CD4-positive, alpha-beta T cell (primary cell): ENCODE measurements at regions not wholly inside any gene's neighbourhood (a gene's known extent, or its start where the extent isn't known, plus 50 kb on each side); places are given as distances from the start of the nearest gene placed in this dataset.

Experiments
- ATAC-seq: fragments of 200-7000 bp; cut with Tn5 transposase; one replicate; pipeline ENCODE4 v1.10.0; 2022; ENCODE audit warnings: mild to moderate bottlenecking; ENCODE audit not compliant: poor library complexity
- CTCF ChIA-PET: fragments of 350-600 bp; sonication (Branson Sonifier 250); formaldehyde crosslinking; loops from one replicate; lab custom pipeline; 2021; ENCODE audit warnings: antibody characterized with exemption, inconsistent platforms; lab: Charles Lee
- POLR2A ChIA-PET: fragments of 350-600 bp; sonication (Branson Sonifier 250); formaldehyde crosslinking; loops from one replicate; lab custom pipeline; 2021; ENCODE audit warnings: antibody characterized with exemption, inconsistent platforms; lab: Charles Lee
- DNase-seq, 14 experiments: peaks; one replicate each; pipeline ENCODE4 v3.0.0-alpha.2; 2013 to 2020; ENCODE audit warnings: mixed read lengths in 2 of 14
- H3K27ac ChIP-seq, 2 donors: one replicate each; pipeline versions ENCODE4 v1.5.1 to v1.7.0; 2013; ENCODE audit warnings: low read length in 2 of 2, low read depth in 1 of 2, mild to moderate bottlenecking in 1 of 2
- H3K27me3 ChIP-seq, 2 experiments: 1 replicate in 1 of 2; 2 replicates in 1 of 2; pipeline versions ENCODE4 v1.6.1 to v1.7.0; 2013; ENCODE audit warnings: low read length in 2 of 2, control low read depth in 1 of 2, mild to moderate bottlenecking in 1 of 2, moderate library complexity in 1 of 2; ENCODE audit not compliant: insufficient read depth in 2 of 2, control insufficient read depth in 1 of 2
- H3K36me3 ChIP-seq: one replicate; pipeline ENCODE4 v1.6.1; 2013; ENCODE audit warnings: low read length, control low read depth; ENCODE audit not compliant: insufficient read depth
- H3K4me1 ChIP-seq: one replicate; pipeline ENCODE4 v1.6.1; 2013; ENCODE audit warnings: low read length, control low read depth; ENCODE audit not compliant: insufficient read depth
- H3K4me3 ChIP-seq: one replicate; pipeline ENCODE4 v1.5.1; 2013; ENCODE audit warnings: mild to moderate bottlenecking, low read length, moderate library complexity
- H3K9me3 ChIP-seq, 2 experiments: 1 replicate in 1 of 2; 2 replicates in 1 of 2; pipeline versions ENCODE4 v1.6.1 to v1.7.0; 2013; ENCODE audit warnings: low read length in 2 of 2, mild to moderate bottlenecking in 2 of 2, control low read depth in 1 of 2, moderate library complexity in 1 of 2; ENCODE audit not compliant: control insufficient read depth in 1 of 2, insufficient read depth in 1 of 2
- H3K27ac Mint-ChIP-seq: one replicate; pipeline ENCODE4 v1.8.0; 2020; ENCODE audit warnings: mixed read lengths
- H3K27me3 Mint-ChIP-seq: one replicate; pipeline ENCODE4 v1.8.0; 2021; ENCODE audit warnings: mixed read lengths
- H3K36me3 Mint-ChIP-seq: one replicate; pipeline ENCODE4 v1.8.0; 2021; ENCODE audit warnings: low read depth, mixed read lengths
- H3K4me1 Mint-ChIP-seq: one replicate; pipeline ENCODE4 v1.8.0; 2021; ENCODE audit warnings: low read depth, mixed read lengths
- H3K4me3 Mint-ChIP-seq: one replicate; pipeline ENCODE4 v1.8.0; 2020; ENCODE audit warnings: mild to moderate bottlenecking, mixed read lengths
- H3K9me3 Mint-ChIP-seq: one replicate; pipeline ENCODE4 v1.8.0; 2020; ENCODE audit warnings: mixed read lengths
- CTCF ChIP-seq: fragments of 200-600 bp; IDR thresholded peaks from one replicate; pipeline ENCODE4 v1.8.0; 2022; ENCODE audit warnings: antibody characterized with exemption, mild to moderate bottlenecking
- intact Hi-C, 2 experiments: fragments of 100-400 bp; cut with DNase I in 1 of 2; cut with micrococcal nuclease in 1 of 2; formaldehyde crosslinking; loops; one replicate each; pipeline versions ENCODE4 v1.15.1 to v1.9.0; 2023 to 2025; cut with DNase I, micrococcal nuclease

GRCh38 chr17:33509331-33509730 lies 216.2 kb upstream of the ASIC2 start:
- Histone ChIP-seq H3K27me3 (no peaks in the 10 kb centered on the region), H3K36me3 (no peaks in the 10 kb centered on the region), H3K4me1 (peaks cover 6% of the 10 kb centered on the region), H3K4me3 (no peak overlapping the region), H3K9me3 (peaks cover 0 to 4% of the 10 kb centered on the region in 2 experiments), H3K27ac (no peak overlapping the region)
- POLR2A ChIA-PET, result no interaction called here
- no peak for ATAC-seq
- Mint-ChIP-seq H3K9me3 (no peaks in the 10 kb centered on the region), H3K4me1 (peaks cover 7% of the 10 kb centered on the region), H3K27ac (no peak overlapping the region), H3K4me3 (no peak overlapping the region), H3K36me3 (no peaks in the 10 kb centered on the region), H3K27me3 (peaks cover 49% of the 10 kb centered on the region)
- DNase-seq, result no peak
- CTCF ChIA-PET, result no interaction called here
- TF ChIP-seq CTCF, result no peak
- intact Hi-C loops, result no loop called here

GRCh38 chr17:33511670-33512069 lies 218.6 kb upstream of the ASIC2 start:
- H3K27me3 ChIP-seq, result no peaks in the 10 kb centered on the region
- DNase-seq (no peak), ATAC-seq (no peak)
- H3K9me3 ChIP-seq, result peaks cover 0 to 4% of the 10 kb centered on the region in 2 experiments
- H3K27me3 Mint-ChIP-seq, result peaks cover 32% of the 10 kb centered on the region
- no peak overlapping the region for H3K4me3 ChIP-seq
- H3K9me3 Mint-ChIP-seq, result no peaks in the 10 kb centered on the region
- ChIA-PET POLR2A (no interaction called here), CTCF (no interaction called here)
- no peak overlapping the region for H3K4me3 Mint-ChIP-seq
- H3K27ac Mint-ChIP-seq, result no peak overlapping the region
- H3K4me1 Mint-ChIP-seq, result peaks cover 7% of the 10 kb centered on the region
- TF ChIP-seq CTCF, result no peak
- H3K36me3 ChIP-seq, result no peaks in the 10 kb centered on the region
- H3K36me3 Mint-ChIP-seq, result no peaks in the 10 kb centered on the region
- peaks cover 6% of the 10 kb centered on the region for H3K4me1 ChIP-seq
- no peak overlapping the region for H3K27ac ChIP-seq
- intact Hi-C loops, result no loop called here

GRCh38 chr17:33512113-33512512 lies 219.0 kb upstream of the ASIC2 start:
- peaks cover 7% of the 10 kb centered on the region for H3K4me1 Mint-ChIP-seq
- ATAC-seq (no peak), DNase-seq (no peak)
- H3K9me3 Mint-ChIP-seq, result no peaks in the 10 kb centered on the region
- Histone ChIP-seq H3K27me3 (no peaks in the 10 kb centered on the region), H3K27ac (no peak overlapping the region), H3K9me3 (peaks cover 0 to 4% of the 10 kb centered on the region in 2 experiments), H3K4me1 (peaks cover 6% of the 10 kb centered on the region), H3K4me3 (no peak overlapping the region), H3K36me3 (no peaks in the 10 kb centered on the region)
- H3K27me3 Mint-ChIP-seq, result peaks cover 28% of the 10 kb centered on the region
- ChIA-PET POLR2A (no interaction called here), CTCF (no interaction called here)
- no peak for TF ChIP-seq CTCF
- no peaks in the 10 kb centered on the region for H3K36me3 Mint-ChIP-seq
- no peak overlapping the region for H3K27ac Mint-ChIP-seq
- no peak overlapping the region for H3K4me3 Mint-ChIP-seq
- intact Hi-C loops, result no loop called here
